Mucosa of stomach (tissue), 1 donor: ENCODE measurements at regions not wholly inside any gene's neighbourhood (a gene's known extent, or its start where the extent isn't known, plus 50 kb on each side); places are given as distances from the start of the nearest gene placed in this dataset.
"Not testable (repeated sequence)": the region's sequence is repeated elsewhere in the genome, so short reads cannot be mapped to it uniquely, and the experiment has no call there.

Experiments
- H3K27me3 ChIP-seq: one replicate; pipeline ENCODE4 v1.7.0; 2013; ENCODE audit warnings: mild to moderate bottlenecking, low read length; ENCODE audit not compliant: control insufficient read depth, insufficient read depth
- H3K36me3 ChIP-seq: one replicate; pipeline ENCODE4 v1.7.0; 2013; ENCODE audit warnings: low read length; ENCODE audit not compliant: control insufficient read depth, insufficient read depth
- H3K4me1 ChIP-seq: one replicate; pipeline ENCODE4 v1.7.0; 2013; ENCODE audit warnings: mild to moderate bottlenecking, low read length; ENCODE audit not compliant: control insufficient read depth, insufficient read depth
- H3K4me3 ChIP-seq: one replicate; pipeline ENCODE4 v1.7.0; 2013; ENCODE audit warnings: low read length
- H3K9ac ChIP-seq: one replicate; pipeline ENCODE4 v1.7.0; 2013; ENCODE audit warnings: mild to moderate bottlenecking, low read length, moderate library complexity
- H3K9me3 ChIP-seq: one replicate; pipeline ENCODE4 v1.7.0; 2013; ENCODE audit warnings: mild to moderate bottlenecking, low read length, moderate library complexity; ENCODE audit not compliant: control insufficient read depth
- donor health status: Pancreatic carcinoma.

DNA sequence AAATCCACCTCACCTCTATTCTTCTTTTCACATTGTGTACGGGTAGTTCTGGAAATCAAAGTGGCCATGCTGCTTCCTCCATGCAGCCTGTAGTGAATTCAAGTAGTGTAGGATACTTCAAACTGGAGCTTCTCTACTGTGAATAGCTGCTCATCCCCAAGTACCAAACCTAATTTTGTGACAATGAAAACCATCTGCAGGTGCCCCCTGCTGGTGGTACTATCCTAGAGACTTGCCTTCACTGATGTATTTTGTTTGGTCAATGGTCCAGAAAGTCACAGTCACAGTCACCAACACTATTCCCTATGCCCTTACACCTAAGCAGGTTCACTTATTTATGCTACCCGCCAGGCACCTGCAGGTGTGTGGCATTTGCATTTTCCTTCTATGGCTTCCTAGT is 170.0 kb upstream of the NBPF19 start:
- not testable (repeated sequence) for H3K4me3 ChIP-seq, H3K36me3 ChIP-seq, H3K9me3 ChIP-seq, H3K27me3 ChIP-seq, H3K9ac ChIP-seq, H3K4me1 ChIP-seq

DNA sequence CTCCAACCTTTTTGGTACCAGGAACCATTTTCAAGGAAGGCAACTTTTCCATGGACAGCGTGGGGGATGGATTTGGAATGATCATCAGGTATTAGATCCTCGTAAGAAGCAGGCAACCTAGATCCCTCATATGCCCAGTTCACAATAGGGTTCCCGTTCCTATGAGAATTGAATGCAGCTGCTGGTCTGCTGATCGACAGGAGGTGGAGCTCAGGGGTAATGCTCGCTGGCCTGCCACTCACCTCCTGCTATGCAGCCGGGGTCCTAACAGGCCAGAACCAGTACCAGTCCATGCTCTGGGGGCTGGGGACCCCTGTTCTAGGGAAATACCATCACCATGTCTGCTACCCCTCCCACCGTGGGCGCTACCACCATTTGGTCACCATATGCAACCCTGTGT is 167.2 kb upstream of the NBPF19 start:
- H3K4me3 ChIP-seq, H3K4me1 ChIP-seq, H3K36me3 ChIP-seq, H3K9me3 ChIP-seq, H3K27me3 ChIP-seq, H3K9ac ChIP-seq: not testable (repeated sequence)

DNA sequence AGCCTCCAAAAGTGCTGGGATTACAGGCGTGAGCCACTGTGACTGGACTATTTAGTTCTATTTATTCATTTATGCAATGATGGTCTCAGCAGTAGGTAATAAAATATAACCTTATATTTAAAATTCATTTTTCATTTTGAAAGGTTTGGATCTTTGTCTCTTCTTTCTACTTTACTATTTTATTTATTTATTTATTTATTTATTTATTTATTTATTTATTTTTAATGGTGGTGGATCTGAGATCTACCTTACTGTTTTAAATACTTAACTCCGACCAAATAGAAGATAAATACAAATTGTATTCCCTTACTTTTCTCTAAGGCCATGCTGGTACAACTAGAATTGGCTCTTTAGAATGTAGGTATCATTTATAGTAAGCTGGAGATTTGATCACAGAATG is 159.9 kb upstream of the NBPF19 start:
- H3K4me1 ChIP-seq, H3K27me3 ChIP-seq, H3K36me3 ChIP-seq, H3K9me3 ChIP-seq, H3K9ac ChIP-seq, H3K4me3 ChIP-seq: not testable (repeated sequence)

DNA sequence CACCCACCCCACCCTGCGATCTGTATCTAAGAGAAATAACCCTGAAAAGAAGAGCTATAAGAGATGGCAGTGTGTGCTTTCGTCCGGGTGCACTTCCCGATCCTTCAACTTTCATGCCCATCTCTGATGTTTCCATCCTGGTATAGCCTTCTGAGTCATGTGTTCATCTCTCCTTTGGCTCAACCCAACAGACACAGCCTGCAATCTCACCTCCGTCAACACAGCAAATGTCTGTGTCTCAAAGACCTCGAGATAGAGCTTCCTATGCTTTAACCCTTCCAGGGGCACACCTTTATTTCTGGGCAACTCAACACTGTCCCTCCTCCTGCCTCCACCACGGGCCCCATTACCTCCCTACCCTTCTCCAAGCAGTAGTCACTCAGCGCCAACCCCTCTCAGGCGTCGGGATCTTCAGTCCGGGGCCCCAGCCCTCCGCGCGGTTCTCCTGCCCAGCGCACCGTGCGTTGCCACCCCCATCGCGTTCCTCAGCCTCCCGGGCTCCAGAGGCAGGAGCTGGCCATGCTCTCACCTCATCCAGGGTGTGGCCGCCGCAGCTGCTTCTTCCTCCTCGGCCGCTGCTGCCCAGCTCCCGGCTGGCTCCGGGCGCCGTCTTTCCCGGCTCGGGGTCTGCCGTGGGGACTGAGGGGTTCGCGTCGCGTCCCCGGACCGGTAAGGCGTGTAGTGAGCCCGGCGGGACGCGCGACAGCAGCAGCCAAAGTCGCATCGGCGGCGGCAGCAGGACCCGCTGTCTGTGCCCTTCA is 153.7 kb upstream of the NBPF19 start:
- not testable (repeated sequence) for H3K9ac ChIP-seq, H3K4me1 ChIP-seq, H3K4me3 ChIP-seq, H3K27me3 ChIP-seq, H3K36me3 ChIP-seq, H3K9me3 ChIP-seq

DNA sequence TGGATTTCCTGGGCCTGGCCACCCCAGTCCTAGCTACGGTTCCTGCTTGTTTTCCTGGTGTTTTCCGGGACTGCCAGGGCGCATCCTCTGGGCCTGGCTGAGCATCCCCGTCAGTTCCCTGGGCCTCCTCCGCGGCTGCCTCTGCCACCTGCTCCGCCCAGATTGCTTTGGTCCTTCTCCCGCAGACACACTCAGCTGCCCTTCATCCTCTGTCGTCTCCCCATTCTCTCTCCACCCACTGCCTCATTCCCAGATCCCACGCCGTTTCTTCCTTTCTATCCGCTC is 153.2 kb upstream of the NBPF19 start:
- not testable (repeated sequence) for H3K9me3 ChIP-seq, H3K27me3 ChIP-seq, H3K36me3 ChIP-seq, H3K4me3 ChIP-seq, H3K4me1 ChIP-seq, H3K9ac ChIP-seq

DNA sequence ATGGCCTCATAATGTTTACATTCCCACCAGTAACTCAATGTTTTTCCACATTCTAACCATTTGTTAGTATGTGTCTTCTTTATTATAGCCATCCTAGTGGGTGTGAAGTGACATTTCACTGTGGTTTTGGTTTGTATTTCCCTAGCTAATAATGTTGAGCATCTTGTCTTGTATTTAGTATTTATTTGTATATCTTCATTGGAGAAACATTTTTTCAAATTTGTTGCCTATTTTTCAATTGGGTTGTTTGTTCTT is 144.8 kb upstream of the NBPF19 start:
- not testable (repeated sequence) for H3K36me3 ChIP-seq, H3K4me1 ChIP-seq, H3K9me3 ChIP-seq, H3K27me3 ChIP-seq, H3K4me3 ChIP-seq, H3K9ac ChIP-seq

DNA sequence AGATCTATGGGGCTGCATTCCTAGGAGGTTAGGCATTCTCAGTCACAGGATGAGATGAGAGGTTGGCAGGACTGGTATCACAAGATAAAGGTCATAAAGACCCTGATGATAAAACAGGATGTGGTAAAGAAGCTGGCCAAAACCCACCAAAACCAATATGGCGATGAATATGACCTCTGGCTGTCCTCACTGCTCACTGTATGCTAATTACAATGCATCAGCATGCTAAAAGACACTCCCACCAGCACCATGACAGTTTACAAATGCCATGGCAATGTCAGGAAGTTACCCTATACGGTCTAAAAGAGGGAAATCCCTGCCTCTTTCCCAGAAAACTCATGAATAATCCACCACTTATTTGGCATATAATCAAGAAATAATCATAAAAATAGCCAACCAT is 138.8 kb upstream of the NBPF19 start:
- H3K9me3 ChIP-seq, H3K4me3 ChIP-seq, H3K9ac ChIP-seq, H3K27me3 ChIP-seq, H3K4me1 ChIP-seq, H3K36me3 ChIP-seq: not testable (repeated sequence)

DNA sequence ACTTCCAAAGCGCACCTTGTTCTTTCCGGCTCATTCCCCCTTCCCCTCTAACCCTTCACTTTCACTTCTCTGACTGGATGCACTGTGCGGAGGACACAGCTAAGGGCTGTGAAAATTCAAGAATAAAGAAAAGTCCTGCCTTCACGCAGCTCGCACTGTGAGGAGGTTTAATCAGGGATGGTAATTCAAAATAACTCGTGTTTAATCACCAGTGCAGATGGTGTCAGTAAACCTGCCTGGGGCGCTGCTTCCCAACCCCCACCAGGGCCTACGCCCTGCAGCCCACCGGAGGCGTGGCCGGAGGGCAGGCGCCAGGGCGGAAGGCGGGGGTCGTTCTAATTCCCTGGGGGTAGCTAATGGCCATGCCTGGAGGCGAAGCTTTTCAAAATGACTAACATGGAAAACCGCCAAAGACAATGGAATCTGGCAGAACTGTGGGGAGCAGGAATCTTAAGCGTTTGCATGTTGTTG is 136.6 kb upstream of the NBPF19 start:
- H3K9me3 ChIP-seq, H3K36me3 ChIP-seq, H3K9ac ChIP-seq, H3K27me3 ChIP-seq, H3K4me1 ChIP-seq, H3K4me3 ChIP-seq: not testable (repeated sequence)

DNA sequence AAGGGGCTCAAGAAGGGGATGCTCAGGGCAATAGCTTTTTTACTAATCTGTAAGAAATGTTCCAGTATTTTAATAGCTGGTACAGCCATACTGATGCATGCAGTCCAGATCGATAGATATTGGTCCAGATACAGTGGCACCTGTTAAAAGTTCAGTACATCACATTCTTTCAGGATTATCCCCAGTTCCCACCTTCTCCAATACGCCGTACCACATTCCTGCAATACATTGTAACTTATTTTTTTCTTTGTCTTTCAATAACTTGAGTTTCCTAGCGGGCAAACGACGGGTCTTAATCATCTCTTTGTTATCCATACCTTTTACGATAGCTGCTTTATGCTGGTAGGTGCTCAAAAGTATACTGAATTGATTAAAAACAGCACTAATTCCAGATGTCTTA is 136.1 kb upstream of the NBPF19 start:
- not testable (repeated sequence) for H3K9me3 ChIP-seq, H3K9ac ChIP-seq, H3K36me3 ChIP-seq, H3K4me3 ChIP-seq, H3K27me3 ChIP-seq, H3K4me1 ChIP-seq

DNA sequence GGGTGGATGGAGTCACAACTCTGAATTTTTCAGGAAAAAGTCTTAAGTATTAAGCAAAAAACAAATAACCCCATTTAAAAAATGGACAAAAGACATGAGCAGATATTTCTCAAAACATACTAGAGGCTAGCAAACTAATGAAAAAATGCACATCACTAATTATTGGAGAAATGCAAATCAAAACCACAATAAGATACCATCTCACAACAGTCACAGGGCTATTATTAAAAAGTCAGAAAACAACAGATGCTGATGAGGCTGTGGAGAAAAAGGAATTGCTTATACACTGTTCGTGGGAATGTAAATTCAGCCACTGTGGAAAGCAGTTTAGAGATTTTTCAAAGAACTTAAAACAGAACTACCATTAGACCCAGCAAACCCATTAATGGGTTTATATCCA is 125.4 kb upstream of the NBPF19 start:
- not testable (repeated sequence) for H3K4me3 ChIP-seq, H3K9ac ChIP-seq, H3K9me3 ChIP-seq, H3K27me3 ChIP-seq, H3K4me1 ChIP-seq, H3K36me3 ChIP-seq

DNA sequence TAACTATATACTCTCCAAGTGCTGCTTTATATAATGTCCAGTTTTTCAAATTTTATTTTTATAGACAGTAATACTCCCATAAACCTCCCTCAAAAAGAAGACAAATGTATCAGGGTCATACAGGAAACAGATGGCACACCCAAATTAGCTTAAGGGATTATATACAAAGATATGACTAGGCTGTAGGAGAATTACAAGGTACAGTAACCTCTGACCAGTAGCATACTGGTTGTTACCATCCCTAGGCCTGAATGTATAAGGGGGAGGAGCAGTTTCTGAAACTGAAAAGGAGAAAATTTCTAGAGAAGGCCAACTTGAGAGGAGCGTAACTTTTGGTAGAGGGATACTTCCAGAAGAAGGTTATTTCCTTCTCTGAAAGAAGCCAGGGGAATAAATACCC is 122.6 kb upstream of the NBPF19 start:
- H3K36me3 ChIP-seq, H3K9ac ChIP-seq, H3K4me3 ChIP-seq, H3K4me1 ChIP-seq, H3K27me3 ChIP-seq, H3K9me3 ChIP-seq: not testable (repeated sequence)

DNA sequence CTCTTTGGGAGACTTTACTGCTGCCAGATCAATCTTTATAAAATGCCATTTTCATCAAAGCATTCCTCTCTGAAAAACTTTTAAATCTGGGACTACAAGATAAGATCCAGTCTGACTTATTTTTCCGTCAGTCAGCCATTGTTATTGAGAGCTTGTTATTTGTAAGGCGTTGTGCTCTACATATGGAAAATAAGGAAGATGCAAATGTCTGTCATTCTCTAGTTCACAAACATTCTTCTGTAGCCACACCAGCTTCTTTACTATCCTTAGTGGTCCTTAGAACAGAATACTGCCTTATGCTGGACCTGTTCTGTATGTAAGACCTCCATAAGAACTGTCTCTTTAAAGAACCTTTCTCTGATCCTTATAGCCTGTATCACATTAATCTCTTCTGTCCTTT is 120.3 kb upstream of the NBPF19 start:
- H3K9ac ChIP-seq, H3K9me3 ChIP-seq, H3K4me1 ChIP-seq, H3K27me3 ChIP-seq, H3K4me3 ChIP-seq, H3K36me3 ChIP-seq: not testable (repeated sequence)

DNA sequence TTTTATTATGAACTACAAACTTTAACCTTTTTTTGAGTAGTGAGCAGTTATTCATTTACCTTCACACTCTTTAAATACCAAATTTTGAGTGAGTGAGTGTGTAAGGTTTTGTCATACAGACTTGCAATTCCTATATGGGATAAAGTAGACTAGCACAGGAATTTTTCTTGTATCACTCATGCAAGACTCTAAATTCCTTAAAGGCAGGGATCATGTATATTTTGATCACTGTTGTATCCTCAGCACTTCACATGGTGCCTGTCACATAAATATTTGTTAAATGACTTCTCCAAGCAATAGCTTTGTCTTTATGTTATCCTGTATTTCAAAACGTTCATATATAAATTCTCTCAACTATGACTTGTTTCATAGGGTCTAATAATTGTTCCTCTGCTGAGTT is 119.1 kb upstream of the NBPF19 start:
- not testable (repeated sequence) for H3K36me3 ChIP-seq, H3K4me1 ChIP-seq, H3K27me3 ChIP-seq, H3K9ac ChIP-seq, H3K9me3 ChIP-seq, H3K4me3 ChIP-seq
